Panc1 (cell line): ENCODE measurements at regions not wholly inside any gene's neighbourhood (a gene's known extent, or its start where the extent isn't known, plus 50 kb on each side); places are given as distances from the start of the nearest gene placed in this dataset.

Experiments
- CTCF ChIP-seq: fragments of 450-650 bp; IDR thresholded peaks from 2 replicates; pipeline ENCODE4 v1.5.1; 2017; ENCODE audit warnings: mild to moderate bottlenecking
- POLR2AphosphoS5 ChIP-seq: IDR thresholded peaks from 2 replicates; pipeline ENCODE4 v1.6.1; 2012; ENCODE audit warnings: mild to moderate bottlenecking, low read depth, low read length, moderate library complexity
- TCF7L2 ChIP-seq: IDR thresholded peaks from 2 replicates; pipeline ENCODE4 v1.6.1; 2011; ENCODE audit warnings: mild to moderate bottlenecking, low read depth, low read length, inconsistent platforms
- TF ChIP-seq, protein P1 (sequence below), 2 experiments: IDR thresholded peaks; 2 replicates each; pipeline ENCODE4 v1.6.1; 2011 to 2012; ENCODE audit warnings: low read depth in 2 of 2, control low read depth in 1 of 2, low read length in 1 of 2, mild to moderate bottlenecking in 1 of 2, moderate library complexity in 1 of 2; ENCODE audit not compliant: insufficient read depth in 1 of 2

GRCh38 chrX:112512509-112512908 lies 167.2 kb downstream of the LHFPL1 start:
- TF ChIP-seq CTCF (no peak; the same call in 1 of the 2 replicates), POLR2AphosphoS5 (no peak), TCF7L2 (no peak)
- TF ChIP-seq, protein P1, sequence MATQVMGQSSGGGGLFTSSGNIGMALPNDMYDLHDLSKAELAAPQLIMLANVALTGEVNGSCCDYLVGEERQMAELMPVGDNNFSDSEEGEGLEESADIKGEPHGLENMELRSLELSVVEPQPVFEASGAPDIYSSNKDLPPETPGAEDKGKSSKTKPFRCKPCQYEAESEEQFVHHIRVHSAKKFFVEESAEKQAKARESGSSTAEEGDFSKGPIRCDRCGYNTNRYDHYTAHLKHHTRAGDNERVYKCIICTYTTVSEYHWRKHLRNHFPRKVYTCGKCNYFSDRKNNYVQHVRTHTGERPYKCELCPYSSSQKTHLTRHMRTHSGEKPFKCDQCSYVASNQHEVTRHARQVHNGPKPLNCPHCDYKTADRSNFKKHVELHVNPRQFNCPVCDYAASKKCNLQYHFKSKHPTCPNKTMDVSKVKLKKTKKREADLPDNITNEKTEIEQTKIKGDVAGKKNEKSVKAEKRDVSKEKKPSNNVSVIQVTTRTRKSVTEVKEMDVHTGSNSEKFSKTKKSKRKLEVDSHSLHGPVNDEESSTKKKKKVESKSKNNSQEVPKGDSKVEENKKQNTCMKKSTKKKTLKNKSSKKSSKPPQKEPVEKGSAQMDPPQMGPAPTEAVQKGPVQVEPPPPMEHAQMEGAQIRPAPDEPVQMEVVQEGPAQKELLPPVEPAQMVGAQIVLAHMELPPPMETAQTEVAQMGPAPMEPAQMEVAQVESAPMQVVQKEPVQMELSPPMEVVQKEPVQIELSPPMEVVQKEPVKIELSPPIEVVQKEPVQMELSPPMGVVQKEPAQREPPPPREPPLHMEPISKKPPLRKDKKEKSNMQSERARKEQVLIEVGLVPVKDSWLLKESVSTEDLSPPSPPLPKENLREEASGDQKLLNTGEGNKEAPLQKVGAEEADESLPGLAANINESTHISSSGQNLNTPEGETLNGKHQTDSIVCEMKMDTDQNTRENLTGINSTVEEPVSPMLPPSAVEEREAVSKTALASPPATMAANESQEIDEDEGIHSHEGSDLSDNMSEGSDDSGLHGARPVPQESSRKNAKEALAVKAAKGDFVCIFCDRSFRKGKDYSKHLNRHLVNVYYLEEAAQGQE (IDR thresholded peaks at IDR 0.05; ENCODE audit: insufficient read depth in 1 of 2, low read depth in 2 of 2, low read length in 1 of 2), result no peak
